Neural progenitor cell (in vitro differentiated cells): ENCODE measurements at regions not wholly inside any gene's neighbourhood (a gene's known extent, or its start where the extent isn't known, plus 50 kb on each side); places are given as distances from the start of the nearest gene placed in this dataset.

Experiments
- CTCF ChIP-seq: fragments of 200-600 bp; sonication (generic); IDR thresholded peaks from 2 replicates; pipeline ENCODE4 v1.5.1; 2017; ENCODE audit warnings: antibody characterized with exemption, mild to moderate bottlenecking
- EZH2 ChIP-seq: fragments of 200-600 bp; sonication (generic); IDR thresholded peaks from 2 replicates; pipeline ENCODE4 v1.6.1; 2017; ENCODE audit warnings: antibody characterized with exemption, mild to moderate bottlenecking, moderate library complexity

- TF ChIP-seq CTCF: no peak
- TF ChIP-seq EZH2: no peak
Measured at GRCh38 chr5:7246287-7246686, 149.7 kb upstream of the ADCY2 start.
